RWPE2 (cell line): ENCODE measurements at regions not wholly inside any gene's neighbourhood (a gene's known extent, or its start where the extent isn't known, plus 50 kb on each side); places are given as distances from the start of the nearest gene placed in this dataset.

Source experiments
- ATAC-seq: fragments of 200-7000 bp; cut with Tn5 transposase; 3 replicates; pipeline ENCODE4 v1.9.1; 2021; ENCODE audit warnings: low read depth
- DNase-seq: peaks from one replicate; pipeline ENCODE4 v3.0.0-alpha.2; 2020; ENCODE audit warnings: low spot score
- H3K27ac ChIP-seq: fragments of 450-650 bp; 2 replicates; pipeline ENCODE4 v1.5.1; 2017; ENCODE audit warnings: mild to moderate bottlenecking; ENCODE audit not compliant: poor library complexity, severe bottlenecking
- H3K27me3 ChIP-seq: fragments of 250-450 bp; sonication (Bioruptor Pico); 2 replicates; pipeline ENCODE4 v1.5.1; 2021; ENCODE audit warnings: mild to moderate bottlenecking, moderate library complexity; ENCODE audit not compliant: insufficient read depth, poor library complexity, severe bottlenecking
- H3K36me3 ChIP-seq: fragments of 250-450 bp; sonication (Bioruptor Pico); 2 replicates; pipeline ENCODE4 v1.5.1; 2020; ENCODE audit warnings: low read depth, mild to moderate bottlenecking, moderate library complexity
- H3K4me1 ChIP-seq: fragments of 250-450 bp; sonication (Bioruptor Pico); 2 replicates; pipeline ENCODE4 v1.5.1; 2021; ENCODE audit warnings: mild to moderate bottlenecking, moderate library complexity; ENCODE audit not compliant: insufficient read depth, poor library complexity, severe bottlenecking
- H3K4me3 ChIP-seq: fragments of 250-450 bp; sonication (Bioruptor Pico); 2 replicates; pipeline ENCODE4 v1.5.1; 2021; ENCODE audit warnings: mild to moderate bottlenecking, moderate library complexity; ENCODE audit not compliant: severe bottlenecking
- H3K9me3 ChIP-seq: fragments of 250-450 bp; sonication (Bioruptor Pico); 2 replicates; pipeline ENCODE4 v1.5.1; 2021; ENCODE audit warnings: mild to moderate bottlenecking, moderate library complexity; ENCODE audit not compliant: severe bottlenecking
- CTCF ChIP-seq: fragments of 450-650 bp; IDR thresholded peaks from one replicate; pipeline ENCODE4 v1.5.1; 2017; ENCODE audit warnings: mild to moderate bottlenecking, moderate library complexity; ENCODE audit not compliant: poor library complexity, severe bottlenecking

DNA sequence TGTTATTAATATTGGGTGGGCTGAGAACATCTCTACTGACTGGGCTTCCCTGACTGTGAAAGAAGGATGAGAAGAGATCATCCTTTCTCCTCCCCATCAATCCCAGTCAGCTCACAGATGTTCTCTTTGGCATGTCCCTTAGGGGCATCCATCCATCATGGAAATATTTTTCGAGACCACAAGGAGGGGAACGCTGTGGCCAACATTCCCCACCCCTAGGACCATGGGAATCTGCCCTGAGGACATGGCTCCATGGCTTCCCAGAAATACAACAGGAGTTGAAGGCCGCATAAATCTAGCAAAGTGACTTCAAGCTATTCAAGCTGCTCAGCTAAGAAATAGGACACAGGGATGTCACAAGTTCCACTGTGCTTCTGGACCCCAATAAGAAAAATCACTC, 456.8 kb downstream of the MED13L start:
- H3K4me3 ChIP-seq, result no peak overlapping the region
- DNase-seq (no peak), ATAC-seq (no peak)
- TF ChIP-seq CTCF, result no peak
- H3K9me3 ChIP-seq, result no peaks in the 10 kb centered on the region
- H3K27ac ChIP-seq, result no peak overlapping the region
- no peaks in the 10 kb centered on the region for H3K4me1 ChIP-seq
- no peaks in the 10 kb centered on the region for H3K36me3 ChIP-seq
- no peaks in the 10 kb centered on the region for H3K27me3 ChIP-seq

DNA sequence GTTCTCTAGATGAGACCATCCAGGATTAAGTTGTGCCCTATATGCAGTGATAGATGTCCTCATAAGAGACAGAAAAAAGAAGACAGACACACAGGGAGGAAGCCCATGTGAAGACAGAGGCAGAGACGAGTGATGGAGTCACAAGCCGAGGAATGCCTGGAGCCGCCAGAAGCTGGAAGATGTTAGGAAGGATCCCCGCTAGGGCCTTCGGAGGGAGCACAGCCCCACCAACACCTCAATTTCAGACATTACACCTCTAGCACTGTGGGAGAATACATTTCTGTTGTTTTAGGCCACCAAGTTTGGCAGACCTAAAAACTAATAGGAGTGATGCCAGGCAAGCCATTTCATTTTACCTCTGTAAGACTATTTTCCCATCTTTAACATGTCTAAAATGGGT, 458.5 kb downstream of the MED13L start:
- Histone ChIP-seq H3K27me3 (no peaks in the 10 kb centered on the region), H3K27ac (no peak overlapping the region), H3K4me1 (no peaks in the 10 kb centered on the region), H3K9me3 (no peaks in the 10 kb centered on the region), H3K4me3 (no peak overlapping the region), H3K36me3 (no peaks in the 10 kb centered on the region)
- no peak for TF ChIP-seq CTCF
- DNase-seq (no peak), ATAC-seq (no peak)

- Histone ChIP-seq H3K4me1 (no peaks in the 10 kb centered on the region), H3K27ac (no peak overlapping the region), H3K9me3 (no peaks in the 10 kb centered on the region), H3K4me3 (no peak overlapping the region), H3K36me3 (no peaks in the 10 kb centered on the region), H3K27me3 (no peaks in the 10 kb centered on the region)
- ATAC-seq (no peak), DNase-seq (no peak)
- no peak for TF ChIP-seq CTCF
Observed at GRCh38 chr12:115817389-115817788, 460.1 kb downstream of the MED13L start.

GRCh38 chr12:115815924-115816323, 461.6 kb downstream of the MED13L start:
- no peaks in the 10 kb centered on the region for H3K36me3 ChIP-seq
- no peak overlapping the region for H3K4me3 ChIP-seq
- H3K4me1 ChIP-seq, result no peaks in the 10 kb centered on the region
- no peak overlapping the region for H3K27ac ChIP-seq
- ATAC-seq, result no peak
- H3K27me3 ChIP-seq, result peaks cover 3% of the 10 kb centered on the region
- no peak for TF ChIP-seq CTCF
- H3K9me3 ChIP-seq, result no peaks in the 10 kb centered on the region
- no peak for DNase-seq

GRCh38 chr12:115813256-115813655, 464.2 kb downstream of the MED13L start:
- no peaks in the 10 kb centered on the region for H3K36me3 ChIP-seq
- no peak overlapping the region for H3K4me3 ChIP-seq
- no peak for TF ChIP-seq CTCF
- no peak overlapping the region for H3K27ac ChIP-seq
- no peak for DNase-seq
- peaks cover 17% of the 10 kb centered on the region for H3K27me3 ChIP-seq
- H3K9me3 ChIP-seq, result no peaks in the 10 kb centered on the region
- no peaks in the 10 kb centered on the region for H3K4me1 ChIP-seq
- no peak for ATAC-seq
